ENCODE measurements at regions not wholly inside any gene's neighbourhood (a gene's known extent, or its start where the extent isn't known, plus 50 kb on each side); places are given as distances from the start of the nearest gene placed in this dataset.

GRCh38 chr2:71787108-71787415 lies 333.7 kb downstream of the DYSF start:
- DNase-seq (ENCODE audit: low read depth) = no peak

DNA sequence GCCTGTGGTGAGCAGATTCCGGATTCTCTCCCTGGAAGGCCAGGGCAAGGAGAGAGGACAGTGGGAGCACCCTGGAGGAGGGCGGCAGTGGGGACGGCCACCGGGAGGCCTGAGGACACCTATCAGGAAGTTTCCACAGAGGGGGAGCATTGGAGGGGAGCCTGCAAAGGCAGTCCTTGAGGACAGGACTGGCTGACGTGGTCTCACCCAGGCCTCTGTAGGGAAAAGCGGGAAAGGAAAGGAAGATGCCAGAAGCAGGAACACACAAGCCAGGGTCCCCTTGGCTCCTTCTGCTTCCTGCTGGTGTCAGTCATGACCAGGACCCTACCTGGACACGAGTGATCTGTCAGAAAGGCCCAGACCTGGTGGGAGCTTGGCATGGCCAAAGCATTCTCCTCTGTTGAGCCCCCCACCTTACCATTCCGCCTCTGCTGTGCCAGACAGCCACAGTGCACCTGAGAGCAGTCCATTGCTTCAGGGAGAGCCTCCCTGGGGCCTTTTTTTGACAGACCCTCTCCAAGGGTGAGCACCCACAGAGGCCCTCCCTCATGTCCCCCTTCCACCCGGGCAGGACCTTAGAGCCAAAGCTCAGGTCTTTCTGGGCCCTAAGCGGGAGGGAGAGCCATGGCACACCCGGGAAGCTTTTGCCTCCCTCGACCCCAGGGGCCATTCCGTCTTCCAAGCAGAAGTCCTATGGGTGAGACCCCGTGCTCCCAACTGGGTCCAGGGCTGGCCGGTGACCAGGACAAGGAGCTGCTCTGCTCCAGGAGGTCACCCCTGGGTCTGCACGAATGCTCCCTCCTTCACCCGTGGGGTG lies 333.1 kb downstream of the DYSF start:
- DNase-seq (ENCODE audit: low read depth) = no peak
- no peak overlapping the region for H3K4me3 ChIP-seq (replicated peaks; ENCODE audit: low read depth, low read length)
- TF ChIP-seq, protein P1, sequence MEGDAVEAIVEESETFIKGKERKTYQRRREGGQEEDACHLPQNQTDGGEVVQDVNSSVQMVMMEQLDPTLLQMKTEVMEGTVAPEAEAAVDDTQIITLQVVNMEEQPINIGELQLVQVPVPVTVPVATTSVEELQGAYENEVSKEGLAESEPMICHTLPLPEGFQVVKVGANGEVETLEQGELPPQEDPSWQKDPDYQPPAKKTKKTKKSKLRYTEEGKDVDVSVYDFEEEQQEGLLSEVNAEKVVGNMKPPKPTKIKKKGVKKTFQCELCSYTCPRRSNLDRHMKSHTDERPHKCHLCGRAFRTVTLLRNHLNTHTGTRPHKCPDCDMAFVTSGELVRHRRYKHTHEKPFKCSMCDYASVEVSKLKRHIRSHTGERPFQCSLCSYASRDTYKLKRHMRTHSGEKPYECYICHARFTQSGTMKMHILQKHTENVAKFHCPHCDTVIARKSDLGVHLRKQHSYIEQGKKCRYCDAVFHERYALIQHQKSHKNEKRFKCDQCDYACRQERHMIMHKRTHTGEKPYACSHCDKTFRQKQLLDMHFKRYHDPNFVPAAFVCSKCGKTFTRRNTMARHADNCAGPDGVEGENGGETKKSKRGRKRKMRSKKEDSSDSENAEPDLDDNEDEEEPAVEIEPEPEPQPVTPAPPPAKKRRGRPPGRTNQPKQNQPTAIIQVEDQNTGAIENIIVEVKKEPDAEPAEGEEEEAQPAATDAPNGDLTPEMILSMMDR (IDR thresholded peaks at IDR 0.05; ENCODE audit: low read length, missing control alignments) = no peak

More at GRCh38 chr2:71787108-71787415, 333.7 kb downstream of the DYSF start:
- TF ChIP-seq, protein P1 (IDR thresholded peaks at IDR 0.05; ENCODE audit: low read length, missing control alignments) = no peak
- no peak overlapping the region for H3K4me3 ChIP-seq (replicated peaks; ENCODE audit: low read depth, low read length)

GRCh38 chr2:71785516-71785981 lies 332.2 kb downstream of the DYSF start:
- H3K4me3 ChIP-seq (replicated peaks; ENCODE audit: low read depth, low read length) = no peak overlapping the region
- TF ChIP-seq, protein P1 (IDR thresholded peaks at IDR 0.05; ENCODE audit: low read length, missing control alignments) = no peak
- DNase-seq (ENCODE audit: low read depth) = no peak

GRCh38 chr2:71784734-71785511 lies 331.6 kb downstream of the DYSF start:
- DNase-seq (ENCODE audit: low read depth) = no peak
- TF ChIP-seq, protein P1 (IDR thresholded peaks at IDR 0.05; ENCODE audit: low read length, missing control alignments) = no peak

GRCh38 chr2:71783815-71784214 lies 330.5 kb downstream of the DYSF start:
- no peak for DNase-seq (ENCODE audit: low read depth)
- no peak overlapping the region for H3K4me3 ChIP-seq (replicated peaks; ENCODE audit: low read depth, low read length)
- TF ChIP-seq, protein P1 (IDR thresholded peaks at IDR 0.05; ENCODE audit: low read length, missing control alignments) = no peak

More at GRCh38 chr2:71784734-71785511, 331.6 kb downstream of the DYSF start:
- no peak overlapping the region for H3K4me3 ChIP-seq (replicated peaks; ENCODE audit: low read depth, low read length)

DNA sequence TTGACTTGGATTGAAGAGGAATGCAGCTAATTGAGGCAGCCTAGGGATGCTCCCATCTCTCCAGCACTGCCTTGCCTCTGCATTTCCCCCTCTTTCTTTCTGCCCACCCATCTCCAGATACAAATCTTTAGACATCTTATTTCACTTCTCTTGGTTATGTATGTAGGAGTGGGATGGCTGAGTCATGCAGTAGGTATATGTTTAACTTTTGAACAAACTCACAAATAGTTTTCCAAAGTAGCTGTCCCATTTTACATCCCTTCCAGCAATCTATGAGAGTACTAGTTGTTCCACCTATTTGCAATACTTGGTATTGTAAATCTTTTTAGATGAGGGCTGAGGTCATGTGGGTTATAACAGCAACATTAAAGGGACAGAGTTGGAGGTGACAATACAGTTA lies 329.9 kb downstream of the DYSF start:
- DNase-seq (ENCODE audit: low read depth) = no peak
- H3K4me3 ChIP-seq (replicated peaks; ENCODE audit: low read depth, low read length) = no peak overlapping the region
- TF ChIP-seq, protein P1 (IDR thresholded peaks at IDR 0.05; ENCODE audit: low read length, missing control alignments) = no peak
